ENCODE measurements at regions not wholly inside any gene's neighbourhood (a gene's known extent, or its start where the extent isn't known, plus 50 kb on each side); places are given as distances from the start of the nearest gene placed in this dataset.

GRCh38 chr9:109855540-109855939 lies 75.5 kb downstream of the PALM2AKAP2 start:
- DNase-seq (ENCODE audit: low read depth), result no peak
- no peak for TF ChIP-seq CTCF (conservative IDR thresholded peaks at IDR 0.05; ENCODE audit: low read depth, low read length)
- no peak overlapping the region for H3K4me3 ChIP-seq (ENCODE audit: low read length)

GRCh38 chr9:109856785-109857184 lies 76.8 kb downstream of the PALM2AKAP2 start:
- no peak for TF ChIP-seq CTCF (conservative IDR thresholded peaks at IDR 0.05; ENCODE audit: low read depth, low read length)
- H3K4me3 ChIP-seq (ENCODE audit: low read length), result no peak overlapping the region
- no peak for DNase-seq (ENCODE audit: low read depth)

- no peak for DNase-seq (ENCODE audit: low read depth)
- H3K4me3 ChIP-seq (ENCODE audit: low read length), result no peak overlapping the region
- no peak for TF ChIP-seq CTCF (conservative IDR thresholded peaks at IDR 0.05; ENCODE audit: low read depth, low read length)
These were observed 77.3 kb downstream of the PALM2AKAP2 start for GRCh38 chr9:109857336-109857735.

- DNase-seq (ENCODE audit: low read depth), result no peak
- H3K4me3 ChIP-seq (ENCODE audit: low read length), result no peak overlapping the region
- peak; percentile 42 for TF ChIP-seq CTCF (conservative IDR thresholded peaks at IDR 0.05; ENCODE audit: low read depth, low read length)
These were observed 79.4 kb downstream of the PALM2AKAP2 start for GRCh38 chr9:109859447-109859846.

- H3K4me3 ChIP-seq (ENCODE audit: low read length), result no peak overlapping the region
- no peak for TF ChIP-seq CTCF (conservative IDR thresholded peaks at IDR 0.05; ENCODE audit: low read depth, low read length)
- DNase-seq (ENCODE audit: low read depth), result no peak
These were observed 80.5 kb downstream of the PALM2AKAP2 start for GRCh38 chr9:109860521-109860920.

GRCh38 chr9:109861499-109861898 lies 81.5 kb downstream of the PALM2AKAP2 start:
- no peak for TF ChIP-seq CTCF (conservative IDR thresholded peaks at IDR 0.05; ENCODE audit: low read depth, low read length)
- no peak for DNase-seq (ENCODE audit: low read depth)
- H3K4me3 ChIP-seq (ENCODE audit: low read length), result no peak overlapping the region

- TF ChIP-seq CTCF (conservative IDR thresholded peaks at IDR 0.05; ENCODE audit: low read depth, low read length), result no peak
These were observed 81.9 kb downstream of the PALM2AKAP2 start for GRCh38 chr9:109861918-109862317.

More at GRCh38 chr9:109861918-109862317, 81.9 kb downstream of the PALM2AKAP2 start:
- H3K4me3 ChIP-seq (ENCODE audit: low read length), result no peak overlapping the region
- no peak for DNase-seq (ENCODE audit: low read depth)
